NCI-H82 treated with DMSO at 0.1 percent for 48 hours (cell line): ENCODE measurements at regions not wholly inside any gene's neighbourhood (a gene's known extent, or its start where the extent isn't known, plus 50 kb on each side); places are given as distances from the start of the nearest gene placed in this dataset.

Experiments used
- DNase-seq: peaks from one replicate; lab custom pipeline; 2025; ENCODE audit not compliant: unreplicated experiment; lab: John Stamatoyannopoulos, UW

DNA sequence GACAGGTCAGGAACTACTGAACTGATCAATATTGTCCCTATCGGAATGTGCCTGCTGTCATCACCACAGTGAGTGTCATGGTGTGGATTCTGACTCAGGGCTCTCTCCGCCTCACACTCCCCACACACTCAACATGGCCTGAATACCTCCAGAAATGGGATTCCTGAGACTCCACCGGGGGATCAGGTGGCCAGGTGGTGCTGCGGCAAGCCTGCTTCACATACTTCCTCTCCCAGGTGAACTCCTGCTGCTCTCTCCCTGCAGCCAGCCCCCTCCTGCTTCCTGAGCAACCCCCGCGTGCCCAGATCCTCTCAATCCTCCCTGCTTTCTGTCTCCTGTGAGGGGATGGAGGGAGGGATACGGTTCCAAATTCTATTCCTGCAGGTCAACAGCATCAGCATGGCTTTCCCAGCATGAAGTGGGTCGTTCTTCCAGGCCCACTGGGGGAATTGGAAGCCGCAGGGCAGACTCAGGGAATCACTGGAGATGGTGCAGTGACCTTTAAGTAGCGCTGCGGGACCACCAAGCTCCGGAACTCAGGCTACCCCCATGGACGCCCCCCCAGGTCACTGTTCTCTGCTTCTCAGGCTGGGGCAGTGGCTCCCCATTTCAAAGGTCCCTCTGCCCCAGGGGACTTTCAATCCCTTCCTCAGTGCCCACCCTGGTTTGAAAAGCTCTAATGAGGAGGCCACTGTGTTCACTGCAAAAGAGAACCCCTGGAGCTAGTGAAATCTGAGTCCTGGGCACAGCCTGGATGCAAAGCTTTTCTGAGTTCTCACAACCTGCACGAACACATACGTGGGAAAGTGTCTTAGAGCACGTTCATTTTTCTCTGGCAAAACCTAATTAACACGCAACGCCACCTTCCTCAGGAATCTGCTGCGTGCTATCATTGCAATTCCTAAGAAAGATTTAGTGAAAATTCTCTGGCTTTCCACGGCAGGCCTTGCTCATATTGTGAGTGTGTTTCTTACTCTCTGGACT, 168.4 kb downstream of the ZFP36L2 start:
- DNase-seq, result no peak

DNA sequence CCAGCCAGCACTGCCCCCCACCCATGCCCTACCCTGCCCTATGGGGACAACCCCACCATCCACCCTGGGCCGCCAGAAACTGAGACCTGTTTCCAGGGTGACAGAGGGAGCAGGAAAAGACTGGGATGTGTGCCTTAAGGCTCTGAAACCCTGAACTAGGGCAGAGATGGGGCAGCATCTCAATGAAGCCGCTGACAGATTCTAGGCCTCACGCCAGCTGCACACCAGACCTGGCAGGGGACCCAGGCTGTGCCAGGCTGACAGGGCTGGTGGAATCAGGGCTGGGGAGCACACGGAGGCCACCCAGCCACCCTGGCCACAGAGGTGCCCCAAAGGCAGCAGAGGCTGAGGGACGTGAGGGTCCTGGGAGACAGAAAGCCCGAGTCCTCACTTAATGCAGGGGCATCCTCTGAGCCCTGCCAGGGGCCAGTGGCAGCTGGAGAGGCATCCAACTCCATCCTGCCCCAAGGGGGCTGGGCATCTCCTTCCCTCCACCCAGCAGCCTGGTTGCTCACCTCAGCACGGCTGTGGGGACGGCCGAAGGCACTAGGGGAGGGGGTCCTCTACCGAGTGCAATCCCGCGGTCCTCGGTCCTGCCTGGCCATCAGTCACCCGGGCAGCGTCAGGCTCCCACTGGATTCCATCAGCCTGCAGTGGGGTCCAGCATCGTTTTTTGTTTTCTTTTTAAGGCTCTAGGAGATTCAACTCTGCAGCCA, 169.2 kb downstream of the ZFP36L2 start:
- DNase-seq, result no peak

DNA sequence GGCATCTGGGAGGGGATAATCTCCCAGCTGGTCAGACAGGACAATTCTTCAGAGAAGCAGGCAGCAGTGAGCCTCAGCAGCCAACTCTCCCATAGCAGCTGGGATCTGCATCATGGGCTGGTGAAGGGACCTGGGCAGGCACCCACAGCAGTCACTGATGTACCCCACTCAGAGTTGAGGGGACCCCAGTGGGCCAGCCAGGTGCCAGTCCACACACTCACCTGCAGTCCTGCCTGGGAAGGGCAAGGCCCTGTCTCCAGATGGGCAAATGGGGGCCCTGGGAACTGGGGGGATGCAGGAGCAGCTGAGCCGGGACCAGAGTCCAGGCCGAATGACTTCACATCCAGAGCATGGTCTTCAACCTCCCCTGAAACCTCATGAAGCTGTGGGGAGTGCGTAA, 170.4 kb downstream of the ZFP36L2 start:
- DNase-seq, result no peak

DNA sequence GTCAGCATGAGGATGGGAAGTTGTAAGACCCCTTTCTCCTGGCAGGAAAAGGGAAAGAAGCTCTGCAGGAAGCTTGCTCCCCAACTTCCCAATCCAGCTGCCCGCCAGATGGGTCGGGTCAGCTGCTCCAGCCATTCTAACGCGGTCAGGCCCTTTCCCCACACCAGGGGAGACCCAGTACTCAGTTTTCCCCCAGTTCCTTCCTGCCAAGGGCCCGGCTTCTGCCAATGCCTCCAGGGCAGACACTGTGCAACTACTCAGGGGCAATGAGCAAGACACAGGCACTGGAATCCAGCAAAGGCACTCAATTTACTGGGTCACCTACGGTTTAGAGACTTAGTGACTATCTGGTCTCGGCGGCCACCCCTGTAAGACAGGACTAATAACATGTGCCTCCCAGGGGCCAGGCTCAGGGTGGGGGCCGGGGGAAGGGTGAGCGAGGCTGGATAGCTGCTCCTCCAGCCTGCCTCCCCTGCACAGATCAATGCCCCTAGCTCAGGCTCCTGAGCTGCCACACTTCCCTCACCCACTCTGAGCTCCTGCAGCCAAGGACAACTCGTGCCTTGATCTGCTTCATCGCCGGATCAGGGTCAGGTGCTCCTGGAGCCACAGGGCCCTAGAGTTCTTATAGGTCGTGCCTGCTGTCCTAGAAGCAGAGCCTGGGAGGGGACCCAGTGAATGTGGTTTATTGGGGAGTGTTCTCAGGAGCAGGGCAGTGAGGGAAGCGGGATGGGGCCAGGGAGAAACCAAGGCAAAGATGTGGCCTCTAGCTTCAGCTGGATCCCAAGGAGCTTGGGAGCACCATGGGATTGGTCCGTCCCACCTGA, 171.1 kb downstream of the ZFP36L2 start:
- no peak for DNase-seq

DNA sequence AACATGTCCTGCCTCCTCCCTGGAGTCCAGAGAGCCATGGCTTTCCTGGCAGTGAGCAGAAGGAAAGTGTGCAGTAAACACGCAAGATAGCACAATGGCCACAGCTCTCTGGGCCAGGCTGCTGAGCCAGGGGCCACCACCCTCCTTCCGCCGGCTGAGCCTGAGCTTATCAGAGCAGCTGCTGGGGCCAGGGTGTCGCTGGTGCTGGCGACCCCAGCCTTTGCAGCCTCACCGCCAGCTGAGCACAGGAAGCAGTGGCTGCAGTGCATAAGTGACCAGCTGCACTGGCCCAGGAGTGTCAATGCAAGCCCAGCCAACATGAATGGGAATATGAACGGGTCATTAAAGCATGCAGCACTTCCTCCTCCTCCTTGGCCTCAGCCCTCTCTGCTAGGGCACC, 172.0 kb downstream of the ZFP36L2 start:
- DNase-seq, result no peak

DNA sequence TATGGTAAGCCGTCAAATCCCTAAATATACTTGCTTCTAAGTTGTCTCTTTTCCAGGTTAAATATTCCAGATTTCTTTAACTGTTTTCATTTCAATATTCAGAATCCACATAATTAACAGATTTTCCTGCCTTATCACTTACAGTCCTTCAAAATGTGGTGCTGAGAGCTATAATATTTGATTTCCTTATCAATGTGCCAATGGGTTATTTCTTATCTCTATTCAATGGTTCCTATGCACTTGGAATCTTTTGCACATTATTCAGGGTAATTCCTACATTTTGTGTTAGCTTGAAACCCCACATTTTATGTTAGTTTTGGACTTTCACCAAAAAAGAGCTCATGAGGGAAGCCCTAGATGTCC, 173.5 kb downstream of the ZFP36L2 start:
- DNase-seq, result no peak

DNA sequence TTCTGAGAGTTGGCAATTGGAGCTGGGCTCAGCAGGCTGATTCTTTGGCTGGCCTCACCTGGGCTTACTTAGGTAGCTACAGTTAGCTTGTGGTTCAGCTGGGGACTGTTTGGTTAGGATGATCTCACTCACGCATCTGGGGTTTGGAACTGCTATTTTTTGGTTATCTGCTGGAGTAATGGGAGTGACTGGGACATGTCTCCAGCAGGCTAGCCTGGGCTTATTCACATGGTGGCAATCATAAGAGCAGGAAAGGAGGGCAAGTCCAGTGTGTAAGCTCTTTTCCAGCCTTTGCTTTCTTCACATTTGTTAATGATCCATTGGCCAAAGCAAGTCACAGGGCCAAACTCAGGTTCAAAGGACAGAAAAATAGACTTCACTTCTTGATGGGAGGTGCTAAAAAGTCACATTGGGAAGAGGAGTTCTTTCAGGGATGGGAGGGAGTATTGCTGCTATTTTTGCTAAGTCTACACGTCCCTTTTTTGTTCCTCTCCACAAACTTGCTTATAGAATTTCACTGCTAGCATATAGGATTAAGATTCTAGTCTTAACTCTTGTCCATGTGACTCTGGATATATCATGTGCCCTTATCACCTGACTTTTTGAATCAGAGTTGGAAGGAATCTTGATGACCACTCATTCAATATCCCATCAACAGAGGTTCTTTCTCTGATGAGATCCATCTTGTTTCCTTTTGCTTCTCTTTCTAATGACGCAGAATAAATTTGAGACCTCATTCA, 174.0 kb downstream of the ZFP36L2 start:
- no peak for DNase-seq

DNA sequence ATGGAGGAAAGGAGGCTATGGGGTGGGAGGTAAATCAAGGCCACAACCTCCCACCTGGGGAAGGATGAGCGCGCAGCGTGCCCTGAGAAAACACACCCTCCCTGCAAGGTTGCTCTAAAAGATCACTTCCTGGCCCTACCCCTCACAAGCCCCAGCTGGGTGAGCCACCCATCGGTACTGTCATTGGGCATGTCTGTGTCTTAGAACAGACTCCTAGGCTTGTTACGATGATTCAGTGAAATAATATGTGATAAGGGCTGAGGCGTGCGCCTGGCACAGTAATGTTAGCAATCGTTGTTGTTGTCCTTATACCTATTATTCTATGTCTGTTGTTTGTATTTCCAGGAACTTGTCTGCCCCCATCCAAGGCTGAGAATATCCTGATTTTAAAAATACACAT, 175.1 kb downstream of the ZFP36L2 start:
- DNase-seq, result no peak

DNA sequence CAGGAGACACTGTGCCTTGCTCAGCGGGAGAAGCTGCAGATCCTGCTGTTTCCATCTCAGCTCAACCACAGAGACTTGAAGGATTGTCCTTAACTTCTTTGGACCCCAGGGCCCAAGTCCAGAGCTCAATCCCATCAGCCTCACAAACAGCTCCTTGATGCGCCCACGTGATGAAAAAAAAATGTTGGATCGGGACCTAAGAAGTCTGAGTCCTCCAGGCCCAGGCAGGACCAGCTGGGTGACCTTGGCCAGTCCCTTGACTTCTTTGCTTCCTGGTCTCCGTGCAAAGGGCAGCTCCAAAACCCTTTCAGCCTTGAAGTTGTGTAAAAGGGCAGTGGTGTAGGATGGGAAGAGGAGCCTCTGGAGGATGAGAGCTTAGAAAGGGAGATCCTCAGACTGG, 175.5 kb downstream of the ZFP36L2 start:
- DNase-seq, result no peak

DNA sequence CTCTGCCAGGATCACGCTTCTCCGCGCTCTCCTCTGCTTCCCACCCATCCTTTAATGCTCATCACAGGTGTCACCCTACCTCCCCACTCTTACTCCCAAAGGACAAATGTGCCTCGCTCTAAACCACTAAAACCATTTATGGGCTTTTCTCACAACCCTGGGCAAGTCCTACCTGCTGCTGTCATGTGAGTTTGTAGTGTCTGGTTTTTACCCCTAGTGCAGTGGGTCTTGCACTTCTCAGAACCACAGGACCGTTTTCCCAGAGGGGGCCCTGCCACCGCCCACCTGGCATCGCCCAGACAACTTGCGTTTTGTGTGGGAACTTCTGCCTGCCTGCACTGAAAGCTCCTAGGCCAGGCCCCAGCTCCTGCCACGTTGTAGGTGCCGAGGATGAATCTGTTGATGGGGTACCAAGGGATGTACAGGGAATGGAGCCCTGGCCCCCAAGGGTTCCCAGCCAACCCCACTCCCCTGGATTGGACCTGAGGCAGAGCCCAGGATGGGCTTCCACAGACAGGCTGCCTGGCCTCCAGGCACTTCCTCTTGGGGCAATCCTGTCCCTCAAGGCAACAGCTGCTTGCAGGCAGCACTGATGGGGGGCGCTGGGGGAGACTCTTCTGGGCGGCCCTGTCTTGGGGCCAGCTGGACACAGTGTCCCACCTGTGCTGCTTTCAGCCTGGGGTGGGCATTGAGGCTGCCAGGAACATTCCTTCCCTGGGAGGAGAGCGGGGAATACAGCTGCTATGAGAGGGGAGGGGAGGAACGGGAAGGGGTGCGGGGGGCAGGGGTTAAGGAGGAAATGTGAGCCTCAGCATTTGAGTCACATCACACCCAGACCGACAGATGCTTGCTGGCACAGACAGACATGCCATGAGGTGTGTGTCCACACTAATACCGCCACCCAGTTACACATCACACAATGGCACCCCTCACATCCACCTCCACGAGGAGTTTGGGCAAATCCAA, 176.3 kb downstream of the ZFP36L2 start:
- DNase-seq, result no peak

DNA sequence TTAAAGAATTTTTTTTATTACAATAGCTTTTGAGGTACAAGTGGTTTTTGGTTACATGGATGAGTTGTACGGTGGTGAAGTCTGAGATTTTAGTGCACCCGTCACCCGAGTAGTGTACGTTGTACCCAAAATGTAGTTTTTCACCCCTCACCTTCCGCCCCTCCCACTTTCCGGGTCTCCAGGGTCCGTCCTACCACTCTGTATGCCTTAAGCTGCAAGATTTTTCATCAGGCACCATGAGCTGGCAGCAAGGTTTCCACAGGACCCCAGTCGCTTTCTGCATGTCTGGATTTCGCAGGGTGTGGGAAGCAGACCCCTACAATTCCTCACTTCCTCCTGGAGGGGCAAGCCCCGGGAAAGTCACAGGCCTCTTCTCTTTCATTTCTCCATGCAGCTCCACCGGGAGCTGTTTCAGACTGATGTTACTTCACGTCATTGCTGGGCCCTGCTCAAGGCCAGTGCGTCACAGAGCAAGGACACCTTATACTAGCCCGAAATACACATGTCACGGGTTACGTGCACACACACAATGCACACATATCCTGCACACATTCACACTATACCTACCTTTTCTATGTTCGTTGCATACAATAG, 179.1 kb downstream of the ZFP36L2 start:
- DNase-seq, result no peak

DNA sequence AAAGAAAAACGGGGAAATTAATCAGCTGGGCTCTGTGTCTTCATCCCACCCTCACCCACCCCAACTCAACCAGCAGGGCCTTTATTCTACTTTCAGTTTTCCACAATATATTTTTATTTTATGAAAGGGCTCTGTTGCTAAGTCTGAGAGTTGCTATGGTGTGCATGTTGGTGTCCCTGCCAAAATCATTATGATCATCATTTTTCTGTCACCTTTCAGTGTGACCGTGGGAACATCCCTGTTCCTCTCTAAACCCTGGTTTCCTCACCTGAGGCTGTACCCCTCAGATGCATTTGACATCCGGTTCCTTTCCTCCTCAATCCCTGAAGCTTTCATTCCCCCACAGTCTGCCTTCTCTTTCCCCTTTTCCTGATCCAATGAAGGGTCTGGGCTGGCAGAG, 180.5 kb downstream of the ZFP36L2 start:
- DNase-seq, result no peak

DNA sequence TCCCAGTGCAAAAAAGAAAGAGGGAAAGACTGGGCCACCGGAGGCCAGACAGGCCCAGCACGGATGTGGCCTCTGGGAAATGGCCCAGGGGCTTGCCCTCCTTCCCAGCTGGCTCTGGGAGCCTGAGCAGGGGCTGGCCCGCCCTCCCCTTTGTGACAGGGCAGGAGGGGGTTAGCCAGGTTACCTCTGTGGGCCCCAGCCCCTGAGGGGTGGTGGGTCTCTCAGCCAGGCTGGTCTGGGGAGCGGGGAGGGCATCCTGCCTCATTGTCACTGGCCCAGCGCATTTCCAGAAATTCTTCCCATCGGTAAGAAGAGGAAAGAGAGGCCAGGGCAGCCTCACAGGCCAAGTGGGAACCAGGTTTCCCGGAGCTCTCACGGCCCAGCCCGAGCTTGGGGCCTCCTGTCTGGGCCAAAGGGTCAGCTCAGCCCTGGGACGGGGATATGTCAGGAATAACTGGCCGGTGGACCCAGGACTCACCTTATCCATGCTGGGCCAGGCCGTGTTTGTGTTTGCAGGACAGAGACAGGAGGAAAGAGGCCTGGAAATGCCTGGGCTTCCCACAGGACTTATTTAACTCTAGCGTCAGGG, 182.2 kb downstream of the ZFP36L2 start:
- DNase-seq, result no peak

DNA sequence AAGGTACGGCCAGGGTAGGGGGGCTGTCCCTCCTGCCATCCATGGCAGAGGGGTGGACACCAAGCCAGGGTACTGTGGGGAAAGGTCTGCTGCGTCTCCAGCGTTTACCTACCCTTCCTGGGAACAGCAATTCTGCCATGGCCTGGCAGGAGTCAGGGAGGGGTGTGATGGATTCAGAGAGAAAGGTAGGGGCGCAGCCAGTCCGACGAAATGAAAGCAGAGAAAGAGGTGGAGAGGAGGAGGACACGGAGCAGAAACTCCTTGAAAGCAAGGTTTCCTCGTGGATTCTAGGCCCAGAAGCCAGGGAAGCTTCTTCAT, 182.9 kb downstream of the ZFP36L2 start:
- DNase-seq, result no peak

DNA sequence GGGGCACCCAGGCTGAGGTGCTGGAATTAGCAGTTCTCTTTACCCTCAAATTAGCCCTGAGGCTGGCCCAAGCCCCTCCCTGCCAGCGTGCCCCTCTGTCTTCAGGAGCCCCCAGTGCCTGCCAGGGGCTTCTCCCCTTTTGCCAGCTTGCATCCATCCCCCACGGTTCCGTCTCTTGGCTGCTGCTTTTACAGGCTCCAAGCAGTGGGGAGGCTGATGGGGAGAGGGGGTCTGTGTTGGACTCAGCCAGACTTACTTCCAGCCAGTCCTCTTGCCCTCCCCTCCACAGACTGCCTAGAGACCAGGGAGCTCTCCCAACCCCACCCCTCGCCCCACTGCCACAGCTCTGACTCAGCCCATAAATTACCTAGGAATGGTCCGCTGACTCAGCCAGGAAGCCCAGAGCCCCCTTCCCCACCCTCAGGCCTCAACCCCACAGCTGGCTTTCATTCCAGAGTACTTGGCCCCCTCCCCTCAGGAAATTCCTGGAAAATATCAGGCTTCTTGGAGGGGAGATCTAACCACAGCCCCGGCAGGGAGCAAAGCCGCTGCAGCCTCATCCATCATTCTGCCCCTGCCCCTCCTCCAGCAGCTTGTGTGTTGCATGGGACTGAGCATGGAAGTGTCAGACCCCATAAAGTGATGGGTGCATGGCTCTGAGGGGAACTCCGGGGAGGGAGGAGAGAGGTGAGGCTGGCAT, 184.6 kb downstream of the ZFP36L2 start:
- DNase-seq, result peak; percentile 30

DNA sequence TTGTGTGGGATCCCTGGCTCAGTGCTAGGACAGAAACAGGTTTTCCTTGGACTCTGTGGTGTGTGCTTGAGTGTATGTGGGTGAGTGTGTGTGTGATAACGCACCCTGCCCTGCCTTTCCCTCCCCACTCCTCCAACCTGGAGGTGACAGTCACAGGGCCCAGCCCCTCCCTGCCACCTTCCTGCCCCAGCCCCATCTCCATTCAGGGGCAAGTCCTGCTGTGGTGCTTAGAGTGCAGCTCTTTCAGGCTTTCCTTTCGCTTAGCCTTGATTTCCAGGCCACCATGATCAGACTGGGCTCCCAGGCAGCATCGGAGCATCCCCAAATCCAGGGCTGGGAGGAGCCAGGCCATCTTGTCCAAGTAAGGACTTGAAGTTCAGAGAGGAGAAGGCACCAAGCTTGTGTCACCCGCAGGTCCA, 185.2 kb downstream of the ZFP36L2 start:
- DNase-seq, result no peak

DNA sequence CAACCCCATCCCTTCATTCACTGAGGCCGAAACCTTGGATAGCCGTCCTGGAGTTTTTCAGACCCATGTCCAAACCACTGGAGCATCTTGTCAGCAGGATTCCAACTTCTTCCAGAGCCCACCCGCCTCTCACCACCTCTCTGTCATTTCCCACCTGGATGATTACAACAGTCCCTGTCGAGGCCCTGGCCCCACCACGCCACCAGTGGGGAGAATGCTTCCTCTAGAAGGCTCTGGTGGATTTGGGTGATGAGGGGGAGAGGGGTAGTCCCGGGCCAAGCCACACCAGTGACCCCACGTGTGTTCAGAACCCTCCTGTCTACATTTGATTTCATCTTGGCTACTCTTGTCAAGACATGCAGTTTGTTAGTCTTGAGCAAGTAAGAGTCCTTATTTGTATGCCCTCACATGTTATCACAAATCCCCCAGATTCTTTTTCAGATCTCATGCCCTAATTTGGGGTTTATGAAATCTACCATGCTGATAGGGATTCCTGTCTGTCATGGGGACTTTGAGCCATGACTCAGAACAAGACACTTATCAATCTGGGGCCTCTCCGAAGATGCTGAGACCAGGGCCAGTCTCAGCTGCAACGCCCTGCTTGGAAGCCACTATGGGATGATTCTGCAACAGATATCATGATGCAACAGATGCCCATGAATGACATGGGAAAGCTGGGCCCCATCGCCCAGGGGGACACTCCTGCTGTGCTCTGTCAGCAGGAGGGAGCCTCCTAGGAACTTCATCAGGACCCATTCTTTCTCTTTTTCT, 186.1 kb downstream of the ZFP36L2 start:
- DNase-seq, result no peak
